Fibroblast of pulmonary artery (primary cell): ENCODE measurements at regions not wholly inside any gene's neighbourhood (a gene's known extent, or its start where the extent isn't known, plus 50 kb on each side); places are given as distances from the start of the nearest gene placed in this dataset.

Experiments
- DNase-seq: peaks from one replicate; pipeline ENCODE4 v3.0.0-alpha.2; 2010; ENCODE audit warnings: low read depth
- H3K4me3 ChIP-seq: replicated peaks from 2 replicates; pipeline ENCODE4 v1.5.1; 2011; ENCODE audit warnings: low read depth, mild to moderate bottlenecking, control low read depth, low read length, moderate library complexity
- CTCF ChIP-seq: IDR thresholded peaks from 2 replicates; pipeline ENCODE4 v1.5.1; 2011; ENCODE audit warnings: mild to moderate bottlenecking, control low read depth, low read length, inconsistent platforms; ENCODE audit errors: missing control alignments

DNA sequence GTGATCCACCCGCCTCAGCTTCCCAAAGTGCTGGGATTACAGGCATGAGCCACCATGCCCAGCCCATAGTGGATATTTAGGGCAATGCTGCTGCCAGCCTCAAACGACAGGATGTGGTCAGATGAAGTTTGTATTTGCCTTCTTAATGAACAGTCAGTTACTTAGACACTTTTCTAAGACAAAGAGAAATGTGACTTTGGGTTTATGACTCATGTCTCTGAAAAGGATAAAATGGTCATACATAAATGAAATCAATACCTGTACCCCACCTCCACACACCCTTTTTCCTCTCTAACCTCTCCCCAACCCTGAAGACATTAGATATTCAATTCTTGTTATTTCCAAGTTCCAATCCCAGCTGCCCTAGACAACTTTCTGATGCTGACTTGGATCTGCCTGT is 109.3 kb upstream of the INSIG1 start:
- no peak for DNase-seq
- H3K4me3 ChIP-seq, result no peak overlapping the region
- TF ChIP-seq CTCF, result no peak

GRCh38 chr7:155188821-155189581 is 108.7 kb upstream of the INSIG1 start:
- TF ChIP-seq CTCF, result no peak
- peak; percentile 40 for DNase-seq
- no peak overlapping the region for H3K4me3 ChIP-seq

GRCh38 chr7:155189590-155189989 is 108.1 kb upstream of the INSIG1 start:
- no peak for DNase-seq
- H3K4me3 ChIP-seq, result no peak overlapping the region

GRCh38 chr7:155190688-155191087 is 107.0 kb upstream of the INSIG1 start:
- peak; percentile 68 for TF ChIP-seq CTCF
- DNase-seq, result peak; percentile 28
- no peak overlapping the region for H3K4me3 ChIP-seq

More at GRCh38 chr7:155189590-155189989, 108.1 kb upstream of the INSIG1 start:
- TF ChIP-seq CTCF, result no peak

DNA sequence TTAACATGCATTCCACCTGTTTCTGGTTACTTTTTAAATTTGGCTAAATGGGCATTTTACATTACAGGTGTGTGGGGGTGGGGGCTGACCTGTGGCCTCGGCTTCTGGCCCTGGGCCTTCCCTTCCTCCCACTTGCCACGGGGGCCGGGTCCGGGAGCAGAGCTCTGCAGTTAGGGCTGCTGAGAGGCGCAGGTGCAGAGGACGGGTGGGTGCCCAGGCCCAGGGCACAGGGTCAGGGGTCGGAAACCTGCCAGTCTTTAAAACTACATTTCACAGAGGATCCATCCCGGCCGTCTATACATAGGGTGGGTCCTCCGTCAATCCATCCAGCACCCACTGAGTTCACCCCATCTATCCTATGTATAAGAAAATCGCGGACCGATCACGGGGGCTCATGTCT is 106.5 kb upstream of the INSIG1 start:
- TF ChIP-seq CTCF, result no peak
- DNase-seq, result no peak
- H3K4me3 ChIP-seq, result no peak overlapping the region

GRCh38 chr7:155191901-155192478 is 105.7 kb upstream of the INSIG1 start:
- H3K4me3 ChIP-seq, result no peak overlapping the region
- no peak for DNase-seq
- TF ChIP-seq CTCF, result no peak

DNA sequence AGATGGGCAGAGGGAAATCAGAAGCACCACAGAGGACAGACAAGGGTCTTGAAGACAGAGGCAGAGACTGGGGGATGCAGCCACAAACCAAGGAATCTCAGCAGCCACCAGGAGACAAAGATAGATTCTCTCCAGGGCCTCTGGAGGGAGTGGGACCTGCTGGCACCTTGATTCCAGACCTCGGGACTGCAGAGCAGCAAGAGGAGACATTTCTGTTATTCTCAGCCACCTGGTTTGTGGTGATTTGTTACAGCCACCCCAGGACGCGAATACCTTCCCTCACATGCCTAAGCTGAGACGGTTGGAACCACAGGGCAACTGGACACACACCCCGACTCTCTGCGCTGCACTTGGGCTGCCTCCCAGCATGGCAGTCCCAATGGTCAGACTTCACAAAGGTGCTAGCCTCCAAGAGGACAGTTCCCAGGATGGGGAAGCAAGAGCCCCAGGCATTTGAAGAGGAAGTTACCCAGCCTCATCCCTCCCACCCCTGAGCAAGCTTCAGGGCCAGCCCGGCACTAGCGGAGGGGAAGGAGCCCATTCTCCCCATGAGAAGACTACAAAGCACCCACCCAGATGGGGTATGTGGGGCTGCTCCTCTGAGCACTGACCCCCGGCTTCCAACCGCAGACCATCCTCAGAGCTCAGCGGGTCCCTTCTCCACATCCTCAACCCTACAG is 104.6 kb upstream of the INSIG1 start:
- no peak for DNase-seq
- no peak for TF ChIP-seq CTCF

More for the DNA sequence above, 104.6 kb upstream of the INSIG1 start:
- no peak overlapping the region for H3K4me3 ChIP-seq
